Endothelial cell of umbilical vein (primary cell): ENCODE measurements at regions not wholly inside any gene's neighbourhood (a gene's known extent, or its start where the extent isn't known, plus 50 kb on each side); places are given as distances from the start of the nearest gene placed in this dataset.

Source experiments
- BruUV-seq: library from RNA; stranded (reverse); fragments of 400-500 nt; replicated peaks from 2 replicates; lab custom pipeline; 2021; lab: Mats Ljungman, UMichigan
- CTCF ChIA-PET: fragments of 300-600, 350-600 bp; sonication (Branson Sonifier 250); formaldehyde crosslinking; loops from one replicate; lab custom pipeline; 2021; ENCODE audit warnings: antibody characterized with exemption, inconsistent platforms; lab: Charles Lee
- POLR2A ChIA-PET: fragments of 300-600, 350-600 bp; sonication (Branson Sonifier 250); formaldehyde crosslinking; loops from one replicate; lab custom pipeline; 2021; ENCODE audit warnings: antibody characterized with exemption, inconsistent platforms; lab: Charles Lee
- DNase-seq: peaks from one replicate; pipeline ENCODE4 v3.0.0-alpha.2; 2011; ENCODE audit warnings: low read depth, low spot score
- FAIRE-seq: peaks from 2 replicates; lab custom pipeline; 2011; peaks lifted over from hg19 to GRCh38; lab: Jason Lieb, UNC
- H2AFZ ChIP-seq: 2 replicates; pipeline ENCODE4 v1.6.0; 2012; ENCODE audit warnings: low read depth, low read length, control low read depth, inconsistent platforms
- H3K27ac ChIP-seq: 2 replicates; pipeline ENCODE4 v1.5.1; 2011; ENCODE audit warnings: low read depth, mild to moderate bottlenecking, control low read depth, low read length, moderate library complexity; ENCODE audit not compliant: insufficient read depth
- H3K27me3 ChIP-seq, 2 experiments: 2 replicates each; pipeline versions ENCODE4 v1.6.0 to v1.6.1; 2011; ENCODE audit warnings: low read length in 2 of 2, mixed read lengths in 1 of 2; ENCODE audit not compliant: control insufficient read depth in 2 of 2, insufficient read depth in 2 of 2
- H3K36me3 ChIP-seq, 2 experiments: 2 replicates in 1 of 2; 3 replicates in 1 of 2; pipeline ENCODE4 v1.5.1; 2011; ENCODE audit warnings: low read length in 2 of 2, mild to moderate bottlenecking in 1 of 2, moderate library complexity in 1 of 2; ENCODE audit not compliant: control insufficient read depth in 2 of 2, insufficient read depth in 2 of 2; ENCODE audit errors: extremely low read depth in 1 of 2
- H3K4me1 ChIP-seq: 3 replicates; pipeline ENCODE4 v1.5.1; 2011; ENCODE audit warnings: mild to moderate bottlenecking, low read length; ENCODE audit not compliant: control insufficient read depth, insufficient read depth; ENCODE audit errors: extremely low read depth
- H3K4me2 ChIP-seq: 2 replicates; pipeline ENCODE4 v1.6.1; 2011; ENCODE audit warnings: low read length, control low read depth, mixed read lengths; ENCODE audit not compliant: insufficient read depth
- H3K4me3 ChIP-seq, 3 experiments: fragments of 200-600 bp in 1 of 3; sonication (generic), shearing (Covaris generic) in 1 of 3; replicated peaks in 1 of 3; 2 replicates each; pipeline ENCODE4 v1.5.1; 2011 to 2016; ENCODE audit warnings: control low read depth in 3 of 3, low read length in 3 of 3, mild to moderate bottlenecking in 2 of 3, inconsistent platforms in 1 of 3, low read depth in 1 of 3, moderate library complexity in 1 of 3; ENCODE audit not compliant: insufficient read depth in 1 of 3
- H3K79me2 ChIP-seq: 2 replicates; pipeline ENCODE4 v1.6.0; 2012; ENCODE audit warnings: low read length, inconsistent platforms; ENCODE audit not compliant: control insufficient read depth, insufficient read depth
- H3K9ac ChIP-seq: replicated peaks from 2 replicates; pipeline ENCODE3; 2011; ENCODE audit warnings: low read length, control low read depth; ENCODE audit not compliant: insufficient read depth; ENCODE audit errors: extremely low read depth
- H3K9me1 ChIP-seq: replicated peaks from 3 replicates; pipeline ENCODE4 v1.6.0; 2011; ENCODE audit warnings: mild to moderate bottlenecking, low read length; ENCODE audit not compliant: control insufficient read depth, insufficient read depth; ENCODE audit errors: extremely low read depth
- H3K9me3 ChIP-seq: replicated peaks from 2 replicates; pipeline ENCODE4 v1.5.1; 2012; ENCODE audit warnings: low read length, inconsistent platforms; ENCODE audit not compliant: control insufficient read depth, insufficient read depth
- H4K20me1 ChIP-seq: replicated peaks from 2 replicates; pipeline ENCODE3; 2011; ENCODE audit warnings: mild to moderate bottlenecking, low read length; ENCODE audit not compliant: control insufficient read depth, insufficient read depth; ENCODE audit errors: extremely low read depth
- CTCF ChIP-seq, 2 donors: IDR thresholded peaks; 1 replicate in 1 of 2; 2 replicates in 1 of 2; pipeline ENCODE4 v1.5.1; 2011; ENCODE audit warnings: low read length in 2 of 2, mild to moderate bottlenecking in 2 of 2, moderate library complexity in 2 of 2, control low read depth in 1 of 2, inconsistent platforms in 1 of 2, low read depth in 1 of 2; ENCODE audit not compliant: insufficient read depth in 1 of 2; ENCODE audit errors: extremely low read depth in 1 of 2
- EZH2 ChIP-seq: IDR thresholded peaks from 2 replicates; pipeline ENCODE4 v1.6.1; 2012; ENCODE audit warnings: borderline replicate concordance, low read depth, mild to moderate bottlenecking, moderate library complexity, low read length, inconsistent platforms; ENCODE audit not compliant: severe bottlenecking
- FOS ChIP-seq: IDR thresholded peaks from 2 replicates; pipeline ENCODE4 v1.6.1; 2011; ENCODE audit warnings: mild to moderate bottlenecking, low read length, moderate library complexity, borderline replicate concordance; ENCODE audit not compliant: insufficient read depth
- GATA2 ChIP-seq: IDR thresholded peaks from 2 replicates; pipeline ENCODE4 v1.7.0; 2011; ENCODE audit warnings: low read depth, mild to moderate bottlenecking, moderate library complexity, mixed read lengths, low read length; ENCODE audit not compliant: insufficient read length, insufficient read depth
- JUN ChIP-seq: IDR thresholded peaks from 2 replicates; pipeline ENCODE4 v1.6.1; 2011; ENCODE audit warnings: borderline replicate concordance, low read depth; ENCODE audit not compliant: insufficient read length, insufficient read depth
- MAX ChIP-seq: IDR thresholded peaks from 2 replicates; pipeline ENCODE4 v1.6.1; 2011; ENCODE audit not compliant: insufficient read depth, insufficient read length
- MYC ChIP-seq: IDR thresholded peaks from one replicate; pipeline ENCODE4 v1.6.1; 2011; ENCODE audit warnings: mild to moderate bottlenecking, low read depth, low read length
- POLR2A ChIP-seq: IDR thresholded peaks from 2 replicates; pipeline ENCODE4 v1.6.1; 2012; ENCODE audit warnings: low read depth, mild to moderate bottlenecking, control low read depth, low read length
- POLR2AphosphoS5 ChIP-seq: IDR thresholded peaks from 2 replicates; pipeline ENCODE4 v1.6.1; 2012; ENCODE audit warnings: low read depth, mild to moderate bottlenecking, control low read depth, low read length, moderate library complexity; ENCODE audit not compliant: insufficient read depth
- dilution Hi-C: fragments of 300-500 bp; cut with MboI; formaldehyde crosslinking; loops from one replicate; pipeline ENCODE4 v1.15.0; 2019; ENCODE audit warnings: low sequenced_read_pairs; ENCODE audit not compliant: extremely low pct_ligation_motif_present
- intact Hi-C: fragments of 100-400 bp; cut with micrococcal nuclease; formaldehyde crosslinking; loops from one replicate; pipeline ENCODE4 v1.10.0; 2022

DNA sequence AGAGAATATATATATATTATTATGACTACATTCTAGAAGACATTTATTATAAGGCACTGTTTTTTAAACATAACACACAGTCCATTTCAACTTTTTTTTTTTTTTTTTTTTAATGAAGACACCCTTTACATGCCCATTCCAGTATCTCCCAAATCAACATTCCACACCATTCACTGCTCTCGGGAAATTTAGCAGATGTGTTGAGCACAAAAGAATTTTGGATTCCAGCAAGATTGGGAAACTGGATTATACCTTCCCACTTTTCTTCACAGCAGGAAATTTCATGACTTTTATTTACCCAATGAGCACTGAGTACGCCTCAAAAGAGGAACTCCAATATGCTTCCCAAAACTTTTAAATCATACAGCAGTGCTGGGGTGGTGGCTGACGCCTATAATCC, 333.6 kb upstream of the DAB2 start:
- Histone ChIP-seq H3K9me3 (no peaks in the 10 kb centered on the region), H3K4me3 (no peak overlapping the region), H3K36me3 (no peaks in the 10 kb centered on the region), H3K79me2 (no peaks in the 10 kb centered on the region), H4K20me1 (no peaks in the 10 kb centered on the region), H3K4me1 (peaks cover 13% of the 10 kb centered on the region), H3K9me1 (no peaks in the 10 kb centered on the region), H3K27ac (no peak overlapping the region), H3K27me3 (no peaks in the 10 kb centered on the region), H3K4me2 (no peak overlapping the region), H2AFZ (no peak overlapping the region), H3K9ac (no peak overlapping the region)
- no peak for DNase-seq
- dilution Hi-C loops (no loop called here), intact Hi-C loops (no loop called here)
- POLR2A ChIA-PET: no interaction called here
- TF ChIP-seq MAX (no peak), MYC (no peak), POLR2A (no peak), JUN (no peak), CTCF (IDR thresholded peaks at IDR 0.05; ENCODE audit: extremely low read depth in 1 of 2, insufficient read depth in 1 of 2, low read depth in 1 of 2, low read length in 2 of 2) (no peak), FOS (no peak), GATA2 (no peak), EZH2 (no peak), POLR2AphosphoS5 (no peak)
- CTCF ChIA-PET: no interaction called here
- FAIRE-seq: no peak
- no TSS peak for BruUV-seq
